K562 (cell line): ENCODE measurements at regions not wholly inside any gene's neighbourhood (a gene's known extent, or its start where the extent isn't known, plus 50 kb on each side); places are given as distances from the start of the nearest gene placed in this dataset.

Experiments used
- POLR2H ChIP-seq: IDR thresholded peaks from 2 replicates; pipeline ENCODE4 v1.6.1; 2016; ENCODE audit warnings: missing genetic modification characterization, low read depth, mild to moderate bottlenecking, control low read depth, missing compliant biosample characterization, moderate library complexity
- TF ChIP-seq, protein P1 (sequence below), 3 experiments: IDR thresholded peaks in 2 of 3; conservative IDR thresholded peaks in 1 of 3; 2 replicates each; pipeline ENCODE4 v1.5.1; 2011 to 2012; ENCODE audit warnings: low read length in 3 of 3, mild to moderate bottlenecking in 3 of 3, control low read depth in 2 of 3, improper control_type of control experiment in 1 of 3, inconsistent platforms in 1 of 3, low read depth in 1 of 3, mixed read lengths in 1 of 3, moderate library complexity in 1 of 3; ENCODE audit not compliant: insufficient read depth in 2 of 3

DNA sequence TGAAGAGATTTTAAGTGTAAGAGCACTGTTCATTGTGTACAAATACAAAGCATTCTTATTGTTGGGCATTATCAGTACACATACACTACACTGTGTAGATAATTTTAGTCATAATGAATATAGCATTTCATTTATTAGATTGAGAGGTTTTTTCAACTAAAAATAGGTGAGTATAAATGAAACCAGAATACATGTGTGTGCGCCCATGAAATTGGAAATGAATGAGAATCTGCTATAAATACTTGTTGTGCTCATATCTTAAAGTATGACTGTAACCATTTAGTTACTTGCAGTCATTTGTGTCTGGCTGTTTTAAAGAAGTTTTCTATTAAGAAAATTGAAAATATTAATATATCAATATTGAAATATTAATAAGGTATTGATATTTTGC, 189.0 kb upstream of the MEF2C start:
- TF ChIP-seq, protein P1, sequence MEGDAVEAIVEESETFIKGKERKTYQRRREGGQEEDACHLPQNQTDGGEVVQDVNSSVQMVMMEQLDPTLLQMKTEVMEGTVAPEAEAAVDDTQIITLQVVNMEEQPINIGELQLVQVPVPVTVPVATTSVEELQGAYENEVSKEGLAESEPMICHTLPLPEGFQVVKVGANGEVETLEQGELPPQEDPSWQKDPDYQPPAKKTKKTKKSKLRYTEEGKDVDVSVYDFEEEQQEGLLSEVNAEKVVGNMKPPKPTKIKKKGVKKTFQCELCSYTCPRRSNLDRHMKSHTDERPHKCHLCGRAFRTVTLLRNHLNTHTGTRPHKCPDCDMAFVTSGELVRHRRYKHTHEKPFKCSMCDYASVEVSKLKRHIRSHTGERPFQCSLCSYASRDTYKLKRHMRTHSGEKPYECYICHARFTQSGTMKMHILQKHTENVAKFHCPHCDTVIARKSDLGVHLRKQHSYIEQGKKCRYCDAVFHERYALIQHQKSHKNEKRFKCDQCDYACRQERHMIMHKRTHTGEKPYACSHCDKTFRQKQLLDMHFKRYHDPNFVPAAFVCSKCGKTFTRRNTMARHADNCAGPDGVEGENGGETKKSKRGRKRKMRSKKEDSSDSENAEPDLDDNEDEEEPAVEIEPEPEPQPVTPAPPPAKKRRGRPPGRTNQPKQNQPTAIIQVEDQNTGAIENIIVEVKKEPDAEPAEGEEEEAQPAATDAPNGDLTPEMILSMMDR (IDR thresholded peaks at IDR 0.05 in 2 of 3, conservative IDR thresholded peaks at IDR 0.05 in 1 of 3; ENCODE audit: insufficient read depth in 2 of 3, low read depth in 1 of 3, low read length in 3 of 3), result no peak
- no peak for TF ChIP-seq POLR2H (tag)
